Testis (tissue), 2 donors: ENCODE measurements at regions not wholly inside any gene's neighbourhood (a gene's known extent, or its start where the extent isn't known, plus 50 kb on each side); places are given as distances from the start of the nearest gene placed in this dataset.
"Not testable (repeated sequence)": the region's sequence is repeated elsewhere in the genome, so short reads cannot be mapped to it uniquely, and the experiment has no call there.

Source experiments
- POLR2A ChIP-seq: fragments of 450-650 bp; IDR thresholded peaks from one replicate; pipeline ENCODE4 v1.6.1; 2017; ENCODE audit warnings: antibody characterized with exemption, mild to moderate bottlenecking, moderate library complexity
- TF ChIP-seq, protein P1 (sequence below), 3 experiments: fragments of 450-650 bp in 2 of 3; fragments of 200-600 bp in 1 of 3; sonication (generic) in 1 of 3; IDR thresholded peaks; one replicate each; pipeline ENCODE4 v1.5.1; 2016 to 2019; ENCODE audit warnings: antibody characterized with exemption in 3 of 3, mild to moderate bottlenecking in 2 of 3, moderate library complexity in 1 of 3

DNA sequence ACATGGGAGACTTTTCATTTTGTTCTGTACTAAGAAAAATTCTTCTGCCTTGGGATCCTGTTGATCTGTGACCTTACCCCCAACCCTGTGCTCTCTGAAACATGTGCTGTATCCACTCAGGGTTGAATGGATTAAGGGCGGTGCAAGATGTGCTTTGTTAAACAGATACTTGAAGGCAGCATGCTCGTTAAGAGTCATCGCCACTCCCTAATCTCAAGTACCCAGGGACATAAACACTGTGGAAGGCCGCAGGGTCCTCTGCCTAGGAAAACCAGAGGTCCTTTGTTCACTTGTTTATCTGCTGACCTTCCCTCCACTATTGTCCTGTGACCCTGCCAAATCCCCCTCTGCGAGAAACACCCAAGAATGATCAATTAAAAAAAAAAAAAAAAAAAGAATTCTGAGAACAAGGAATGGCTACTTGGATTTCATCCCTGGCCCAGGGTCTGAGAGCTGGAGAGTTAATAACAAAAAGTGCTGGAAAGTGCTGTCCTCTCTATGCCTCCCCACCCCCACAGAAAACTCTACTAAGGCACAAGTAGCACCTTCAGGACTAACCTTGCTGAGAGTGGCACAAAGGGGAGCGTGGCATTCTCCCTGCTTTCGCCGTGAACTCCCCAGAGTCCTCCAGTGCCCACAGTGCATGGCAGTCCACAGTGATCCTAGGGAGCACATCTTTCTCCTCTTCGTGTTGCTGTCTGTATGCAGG lies 297.1 kb downstream of the SIPA1L2 start:
- TF ChIP-seq, protein P1, sequence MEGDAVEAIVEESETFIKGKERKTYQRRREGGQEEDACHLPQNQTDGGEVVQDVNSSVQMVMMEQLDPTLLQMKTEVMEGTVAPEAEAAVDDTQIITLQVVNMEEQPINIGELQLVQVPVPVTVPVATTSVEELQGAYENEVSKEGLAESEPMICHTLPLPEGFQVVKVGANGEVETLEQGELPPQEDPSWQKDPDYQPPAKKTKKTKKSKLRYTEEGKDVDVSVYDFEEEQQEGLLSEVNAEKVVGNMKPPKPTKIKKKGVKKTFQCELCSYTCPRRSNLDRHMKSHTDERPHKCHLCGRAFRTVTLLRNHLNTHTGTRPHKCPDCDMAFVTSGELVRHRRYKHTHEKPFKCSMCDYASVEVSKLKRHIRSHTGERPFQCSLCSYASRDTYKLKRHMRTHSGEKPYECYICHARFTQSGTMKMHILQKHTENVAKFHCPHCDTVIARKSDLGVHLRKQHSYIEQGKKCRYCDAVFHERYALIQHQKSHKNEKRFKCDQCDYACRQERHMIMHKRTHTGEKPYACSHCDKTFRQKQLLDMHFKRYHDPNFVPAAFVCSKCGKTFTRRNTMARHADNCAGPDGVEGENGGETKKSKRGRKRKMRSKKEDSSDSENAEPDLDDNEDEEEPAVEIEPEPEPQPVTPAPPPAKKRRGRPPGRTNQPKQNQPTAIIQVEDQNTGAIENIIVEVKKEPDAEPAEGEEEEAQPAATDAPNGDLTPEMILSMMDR (IDR thresholded peaks at IDR 0.05) = not testable (repeated sequence)
- TF ChIP-seq POLR2A = not testable (repeated sequence)
